ENCODE measurements at regions not wholly inside any gene's neighbourhood (a gene's known extent, or its start where the extent isn't known, plus 50 kb on each side); places are given as distances from the start of the nearest gene placed in this dataset.

- no peak for DNase-seq
Observed at GRCh38 chr15:66950114-66950513, 115.3 kb upstream of the SMAD3 start.

- no peak for DNase-seq
Observed at GRCh38 chr15:66951531-66952320, 113.7 kb upstream of the SMAD3 start.

GRCh38 chr15:66952756-66953522 lies 112.5 kb upstream of the SMAD3 start:
- DNase-seq, result no peak

- DNase-seq, result no peak
Observed at GRCh38 chr15:66953523-66954229, 111.7 kb upstream of the SMAD3 start.

- DNase-seq, result no peak
Observed at GRCh38 chr15:66954601-66955000, 110.8 kb upstream of the SMAD3 start.

GRCh38 chr15:66955001-66955516 lies 110.3 kb upstream of the SMAD3 start:
- DNase-seq, result no peak

GRCh38 chr15:66955871-66956585 lies 109.4 kb upstream of the SMAD3 start:
- DNase-seq, result no peak

- no peak for DNase-seq
Observed at GRCh38 chr15:66956672-66957430, 108.6 kb upstream of the SMAD3 start.

GRCh38 chr15:66957431-66957720 lies 108.0 kb upstream of the SMAD3 start:
- DNase-seq, result no peak

- DNase-seq, result no peak
Observed at GRCh38 chr15:66959066-66959465, 106.3 kb upstream of the SMAD3 start.

- no peak for DNase-seq
Observed at GRCh38 chr15:66959875-66960274, 105.5 kb upstream of the SMAD3 start.

- no peak for DNase-seq
Observed at GRCh38 chr15:66960519-66960918, 104.9 kb upstream of the SMAD3 start.

- no peak for DNase-seq
Observed at GRCh38 chr15:66961407-66961884, 104.0 kb upstream of the SMAD3 start.

GRCh38 chr15:66961901-66962300 lies 103.5 kb upstream of the SMAD3 start:
- no peak for DNase-seq

- no peak for DNase-seq
Observed at GRCh38 chr15:66962522-66962921, 102.9 kb upstream of the SMAD3 start.

GRCh38 chr15:66963084-66963483 lies 102.3 kb upstream of the SMAD3 start:
- no peak for DNase-seq

GRCh38 chr15:66963710-66964109 lies 101.7 kb upstream of the SMAD3 start:
- DNase-seq, result no peak

GRCh38 chr15:66964111-66964738 lies 101.2 kb upstream of the SMAD3 start:
- no peak for DNase-seq

GRCh38 chr15:66964791-66965190 lies 100.6 kb upstream of the SMAD3 start:
- DNase-seq, result no peak

GRCh38 chr15:66965201-66965900 lies 100.1 kb upstream of the SMAD3 start:
- no peak for DNase-seq

- DNase-seq, result no peak
Observed at GRCh38 chr15:66966256-66966655, 99.1 kb upstream of the SMAD3 start.

All from left hindlimb (tissue), 1 donor.